Left lung (tissue), 4 donors: ENCODE measurements at regions not wholly inside any gene's neighbourhood (a gene's known extent, or its start where the extent isn't known, plus 50 kb on each side); places are given as distances from the start of the nearest gene placed in this dataset.

Source experiments
- ATAC-seq: fragments of 200-7000 bp; cut with Tn5 transposase; one replicate; pipeline ENCODE4 v1.9.1; 2020; ENCODE audit warnings: moderate library complexity
- DNase-seq, 4 donors: peaks; one replicate each; pipeline ENCODE4 v3.0.0-alpha.2; 2013 to 2020
- H3K27ac ChIP-seq, 2 donors: fragments of 200-600 bp; sonication (generic) in 1 of 2; one replicate each; pipeline versions ENCODE4 v1.5.0 to v1.8.0; 2020 to 2021
- H3K27me3 ChIP-seq, 2 donors: fragments of 200-600 bp; sonication (generic) in 1 of 2; one replicate each; pipeline versions ENCODE4 v1.5.0 to v1.8.0; 2020 to 2021
- H3K36me3 ChIP-seq, 2 donors: fragments of 200-600 bp; sonication (generic) in 1 of 2; one replicate each; pipeline versions ENCODE4 v1.5.0 to v1.8.0; 2020 to 2021
- H3K4me1 ChIP-seq, 2 donors: fragments of 200-600 bp; one replicate each; pipeline ENCODE4 v1.8.0; 2021
- H3K4me3 ChIP-seq, 2 donors: fragments of 200-600 bp; sonication (generic) in 1 of 2; one replicate each; pipeline versions ENCODE4 v1.5.0 to v1.8.0; 2020 to 2021; ENCODE audit warnings: mild to moderate bottlenecking in 1 of 2
- H3K9me3 ChIP-seq, 2 donors: fragments of 200-600 bp; sonication (generic) in 1 of 2; one replicate each; pipeline versions ENCODE4 v1.5.0 to v1.8.0; 2020 to 2021
- intact Hi-C, 2 donors: fragments of 100-400 bp; cut with DNase I; formaldehyde crosslinking; loops; one replicate each; pipeline versions ENCODE4 v1.11.2 to v1.14.2; 2022
- TF ChIP-seq, protein P1 (sequence below), 2 donors: fragments of 200-600 bp; sonication (generic) in 1 of 2; IDR thresholded peaks; one replicate each; pipeline versions ENCODE4 v1.5.0 to v1.8.0; 2021; ENCODE audit warnings: antibody characterized with exemption in 2 of 2
- donor health status: DM: no; HTN: yes; CAD: no.
- donor health status: DM: no; HTN: no; CAD: no.

DNA sequence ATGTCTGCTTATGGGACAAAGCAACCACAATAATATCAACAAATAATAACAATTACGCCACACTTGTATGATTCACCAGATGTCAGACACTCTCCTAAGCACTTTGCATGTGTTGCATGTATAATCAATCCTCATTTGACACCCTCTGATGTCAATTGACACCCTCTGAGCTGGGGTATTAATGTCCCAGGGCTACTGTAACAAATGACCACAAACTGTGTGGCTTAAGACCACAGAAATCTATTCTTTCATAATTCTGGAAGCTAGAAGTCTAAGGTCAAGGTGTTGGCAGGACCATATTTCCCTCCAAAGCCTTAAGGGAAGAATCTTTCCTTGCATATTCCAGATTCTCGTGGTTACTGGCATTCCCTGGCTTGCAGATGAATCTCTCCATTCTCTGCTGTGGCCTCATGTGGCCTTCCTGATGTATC is 112.7 kb downstream of the NPIPB5 start:
- H3K4me3 ChIP-seq, result no peak overlapping the region
- intact Hi-C loops, result no loop called here
- no peaks in the 10 kb centered on the region for H3K4me1 ChIP-seq
- no peak for ATAC-seq
- no peaks in the 10 kb centered on the region for H3K9me3 ChIP-seq
- H3K27me3 ChIP-seq, result peaks cover 0 to 43% of the 10 kb centered on the region in 2 donors
- no peaks in the 10 kb centered on the region for H3K36me3 ChIP-seq
- H3K27ac ChIP-seq, result no peak overlapping the region
- TF ChIP-seq, protein P1, sequence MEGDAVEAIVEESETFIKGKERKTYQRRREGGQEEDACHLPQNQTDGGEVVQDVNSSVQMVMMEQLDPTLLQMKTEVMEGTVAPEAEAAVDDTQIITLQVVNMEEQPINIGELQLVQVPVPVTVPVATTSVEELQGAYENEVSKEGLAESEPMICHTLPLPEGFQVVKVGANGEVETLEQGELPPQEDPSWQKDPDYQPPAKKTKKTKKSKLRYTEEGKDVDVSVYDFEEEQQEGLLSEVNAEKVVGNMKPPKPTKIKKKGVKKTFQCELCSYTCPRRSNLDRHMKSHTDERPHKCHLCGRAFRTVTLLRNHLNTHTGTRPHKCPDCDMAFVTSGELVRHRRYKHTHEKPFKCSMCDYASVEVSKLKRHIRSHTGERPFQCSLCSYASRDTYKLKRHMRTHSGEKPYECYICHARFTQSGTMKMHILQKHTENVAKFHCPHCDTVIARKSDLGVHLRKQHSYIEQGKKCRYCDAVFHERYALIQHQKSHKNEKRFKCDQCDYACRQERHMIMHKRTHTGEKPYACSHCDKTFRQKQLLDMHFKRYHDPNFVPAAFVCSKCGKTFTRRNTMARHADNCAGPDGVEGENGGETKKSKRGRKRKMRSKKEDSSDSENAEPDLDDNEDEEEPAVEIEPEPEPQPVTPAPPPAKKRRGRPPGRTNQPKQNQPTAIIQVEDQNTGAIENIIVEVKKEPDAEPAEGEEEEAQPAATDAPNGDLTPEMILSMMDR (IDR thresholded peaks at IDR 0.05), result no peak
- no peak for DNase-seq

DNA sequence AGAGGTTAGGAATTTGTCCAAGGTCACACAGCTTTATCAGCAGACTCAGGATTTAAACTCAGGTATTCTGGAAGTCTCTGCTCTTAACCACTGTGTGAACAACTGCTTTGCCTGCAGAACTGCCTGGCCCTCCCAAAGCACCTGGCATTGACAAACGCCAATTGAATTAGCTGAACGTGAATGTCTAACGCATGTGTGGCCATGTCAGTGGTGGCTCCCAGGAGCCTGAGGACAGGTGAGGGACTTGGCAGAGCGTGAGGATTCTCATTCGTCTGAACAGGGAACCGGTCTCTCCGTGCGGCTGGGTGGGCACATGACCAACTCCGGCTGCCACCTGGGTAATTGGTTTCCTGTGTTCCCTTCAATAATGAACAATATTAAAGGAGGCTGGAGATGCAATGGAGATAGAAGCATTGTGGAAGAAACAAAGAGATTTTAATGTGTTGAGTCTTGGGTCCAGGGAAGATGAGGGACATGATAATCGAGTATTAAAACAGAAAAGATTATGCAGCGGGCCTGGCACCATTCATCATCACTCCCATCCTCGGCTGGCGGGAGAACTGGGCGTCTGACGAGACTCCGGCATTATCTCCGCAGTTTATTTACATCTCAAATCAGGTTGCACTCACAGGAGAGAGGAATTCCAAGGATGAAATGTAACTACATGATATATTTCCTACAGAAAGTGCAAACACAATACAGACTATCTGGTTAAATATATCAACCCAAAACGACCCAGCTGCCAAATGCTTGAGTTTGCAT is 113.5 kb downstream of the NPIPB5 start:
- DNase-seq, result peak in 1 of 4 donors; percentile 80
- Histone ChIP-seq H3K27me3 (peaks cover 0 to 43% of the 10 kb centered on the region in 2 donors), H3K4me1 (no peaks in the 10 kb centered on the region), H3K4me3 (no peak overlapping the region), H3K9me3 (no peaks in the 10 kb centered on the region), H3K27ac (no peak overlapping the region), H3K36me3 (no peaks in the 10 kb centered on the region)
- no peak for ATAC-seq
- intact Hi-C loops, result no loop called here
- TF ChIP-seq, protein P1 (IDR thresholded peaks at IDR 0.05), result no peak

- intact Hi-C loops, result no loop called here
- H3K9me3 ChIP-seq, result no peaks in the 10 kb centered on the region
- TF ChIP-seq, protein P1 (IDR thresholded peaks at IDR 0.05), result no peak
- ATAC-seq (no peak), DNase-seq (no peak)
- H3K27me3 ChIP-seq, result peaks cover 0 to 43% of the 10 kb centered on the region in 2 donors
- H3K4me3 ChIP-seq, result no peak overlapping the region
- no peaks in the 10 kb centered on the region for H3K4me1 ChIP-seq
- no peaks in the 10 kb centered on the region for H3K36me3 ChIP-seq
- no peak overlapping the region for H3K27ac ChIP-seq
Measured at GRCh38 chr16:22624800-22625533, 114.3 kb downstream of the NPIPB5 start.

DNA sequence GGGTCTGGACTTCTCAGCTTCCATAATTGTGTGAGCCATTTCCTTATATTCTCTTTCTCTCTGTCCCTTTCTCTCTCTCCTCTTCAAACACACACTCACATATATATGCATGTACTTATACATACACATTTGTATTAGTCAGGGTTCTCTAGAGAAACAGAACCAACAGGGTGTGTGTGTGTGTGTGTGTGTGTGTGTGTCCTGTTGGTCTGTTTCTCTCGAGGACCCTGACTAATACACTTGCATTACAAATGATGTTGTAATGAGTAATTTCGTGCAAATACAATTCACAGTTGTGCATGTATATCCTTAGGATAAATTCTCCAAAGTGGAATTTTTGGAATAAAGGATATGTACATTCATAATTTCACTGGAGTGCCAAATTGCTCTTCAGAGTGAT is 115.3 kb downstream of the NPIPB5 start:
- H3K27me3 ChIP-seq, result peaks cover 0 to 38% of the 10 kb centered on the region in 2 donors
- no peak for ATAC-seq
- no peak for DNase-seq

GRCh38 chr16:22627043-22627442 is 116.4 kb downstream of the NPIPB5 start:
- Histone ChIP-seq H3K27me3 (peaks cover 0 to 28% of the 10 kb centered on the region in 2 donors), H3K36me3 (no peaks in the 10 kb centered on the region), H3K27ac (no peak overlapping the region), H3K9me3 (no peaks in the 10 kb centered on the region), H3K4me1 (no peaks in the 10 kb centered on the region), H3K4me3 (no peak overlapping the region)
- intact Hi-C loops, result no loop called here
- TF ChIP-seq, protein P1 (IDR thresholded peaks at IDR 0.05), result no peak
- ATAC-seq (no peak), DNase-seq (no peak)

More for the DNA sequence above, 115.3 kb downstream of the NPIPB5 start:
- no peak overlapping the region for H3K4me3 ChIP-seq
- intact Hi-C loops, result no loop called here
- H3K27ac ChIP-seq, result no peak overlapping the region
- no peaks in the 10 kb centered on the region for H3K36me3 ChIP-seq
- H3K4me1 ChIP-seq, result no peaks in the 10 kb centered on the region
- TF ChIP-seq, protein P1 (IDR thresholded peaks at IDR 0.05), result no peak
- H3K9me3 ChIP-seq, result no peaks in the 10 kb centered on the region
